GM11168 (cell line): ENCODE measurements at regions not wholly inside any gene's neighbourhood (a gene's known extent, or its start where the extent isn't known, plus 50 kb on each side); places are given as distances from the start of the nearest gene placed in this dataset.
"Not testable (repeated sequence)": the region's sequence is repeated elsewhere in the genome, so short reads cannot be mapped to it uniquely, and the experiment has no call there.

ENCODE experiments used
- in situ Hi-C: fragments of 300-500 bp; cut with MboI; formaldehyde crosslinking; loops from one replicate; pipeline ENCODE4 v1.12.0; 2022; ENCODE audit warnings: low sequenced_read_pairs; ENCODE audit not compliant: unreplicated experiment

DNA sequence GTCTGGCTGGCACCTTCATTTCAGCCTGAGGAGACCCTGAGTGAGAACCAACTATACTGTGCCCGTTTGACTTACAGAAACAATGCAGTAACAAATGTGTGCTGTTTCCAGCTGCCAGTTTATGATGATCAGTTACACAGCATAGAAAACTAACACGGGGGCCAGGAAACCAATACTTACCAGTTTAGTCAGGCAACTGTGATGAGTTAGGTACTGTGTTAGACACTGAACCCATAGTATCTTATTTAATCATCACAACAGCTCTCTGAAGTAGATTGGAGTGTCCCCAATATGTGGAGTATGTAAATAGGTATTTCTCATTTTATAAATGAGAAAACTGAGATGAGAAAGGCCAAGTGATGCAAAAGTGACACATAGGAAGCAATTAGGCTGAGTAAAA lies 620.9 kb upstream of the KLF12 start:
- in situ Hi-C loops: no loop called here

DNA sequence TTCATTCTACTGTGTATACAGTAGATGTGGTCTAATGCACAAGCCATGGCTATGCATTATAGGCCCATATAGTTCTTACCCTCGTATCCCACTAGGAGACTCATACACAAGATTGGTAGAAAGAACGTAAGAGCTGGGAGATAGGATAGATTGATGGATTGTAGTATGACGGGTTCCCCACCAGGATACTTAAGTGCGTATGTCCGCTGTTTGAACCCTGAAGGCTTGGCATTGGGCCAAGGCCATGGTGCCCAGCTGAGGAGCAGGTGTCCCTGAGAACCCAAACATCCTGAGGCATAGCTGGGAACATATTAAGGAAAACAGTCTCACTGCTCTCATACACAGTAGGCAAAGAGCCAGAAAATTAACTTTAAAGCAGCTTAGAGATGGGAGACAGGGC lies 617.5 kb upstream of the KLF12 start:
- in situ Hi-C loops: no loop called here

DNA sequence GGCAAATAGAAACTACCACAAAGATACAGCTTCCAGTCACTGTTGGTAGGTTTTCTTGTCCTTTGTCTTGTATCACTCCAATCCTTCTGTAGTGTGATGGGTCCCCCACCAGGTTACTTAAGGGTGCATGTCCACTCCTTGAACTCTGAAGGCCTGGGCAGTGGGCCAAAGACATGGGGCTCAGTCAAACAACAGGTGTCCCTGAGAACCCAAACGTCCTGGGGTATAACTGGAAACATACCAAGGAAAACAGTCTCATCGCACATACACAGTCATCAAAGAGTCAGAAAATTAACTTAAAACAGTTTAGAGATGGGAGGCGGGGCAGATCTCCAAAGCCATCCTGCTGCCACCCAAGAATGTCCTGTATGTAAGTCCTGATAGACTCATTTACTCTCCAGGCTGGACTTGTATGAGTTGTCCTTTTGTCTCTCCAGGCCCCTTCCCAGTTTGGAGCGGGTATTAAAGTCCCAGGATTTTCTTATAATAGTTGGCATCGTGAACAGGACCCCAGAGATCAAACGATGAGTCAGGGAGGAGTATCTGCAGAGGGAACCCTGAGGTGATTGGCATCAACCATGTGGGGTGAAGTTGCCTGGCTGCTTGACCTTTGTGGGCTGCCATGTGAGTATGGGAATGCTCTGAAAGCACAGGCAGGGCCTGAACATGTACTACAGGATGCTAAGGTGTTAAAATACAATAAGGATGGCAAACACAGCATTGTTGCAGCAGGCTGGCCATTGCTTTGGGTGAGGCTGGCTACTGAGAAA lies 613.2 kb upstream of the KLF12 start:
- in situ Hi-C loops: no loop called here

DNA sequence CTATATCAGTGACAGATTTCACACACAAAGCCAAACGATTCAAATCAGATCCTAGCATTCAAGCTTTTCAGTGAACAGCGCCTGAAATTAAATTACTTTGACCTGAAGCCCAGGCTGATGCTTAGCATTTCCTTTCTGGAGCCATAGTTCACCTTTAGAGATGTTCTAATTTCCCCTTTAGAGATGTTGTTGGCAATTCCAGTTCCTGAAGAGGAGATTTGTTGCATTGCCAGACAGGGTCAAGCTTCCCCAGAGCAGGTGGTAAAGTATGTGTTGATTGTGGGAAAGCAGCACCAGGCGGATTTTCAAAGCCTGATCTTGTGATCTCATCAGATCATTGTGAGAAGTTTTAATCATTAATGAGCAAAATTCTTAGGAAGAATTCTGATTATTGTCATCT lies 609.8 kb upstream of the KLF12 start:
- in situ Hi-C loops: no loop called here

DNA sequence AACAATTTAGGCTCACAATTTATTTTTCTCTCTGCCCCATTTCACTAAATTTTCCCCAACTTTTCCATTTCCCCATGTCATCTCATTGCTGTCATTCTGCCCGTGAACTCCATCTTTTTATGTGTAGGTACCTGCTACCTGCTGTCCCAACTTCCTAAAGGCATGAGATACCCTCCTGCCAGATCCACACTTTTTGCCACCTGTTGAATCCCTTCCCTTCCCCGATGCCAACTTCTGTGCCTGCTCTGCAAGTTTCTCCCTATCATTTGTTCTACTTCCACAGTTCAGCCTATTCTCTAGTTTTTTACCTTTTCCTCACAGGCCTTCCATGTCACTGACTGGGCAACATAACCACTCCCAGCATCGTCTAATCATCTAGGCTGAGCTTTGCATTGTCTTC lies 607.5 kb upstream of the KLF12 start:
- in situ Hi-C loops: no loop called here

DNA sequence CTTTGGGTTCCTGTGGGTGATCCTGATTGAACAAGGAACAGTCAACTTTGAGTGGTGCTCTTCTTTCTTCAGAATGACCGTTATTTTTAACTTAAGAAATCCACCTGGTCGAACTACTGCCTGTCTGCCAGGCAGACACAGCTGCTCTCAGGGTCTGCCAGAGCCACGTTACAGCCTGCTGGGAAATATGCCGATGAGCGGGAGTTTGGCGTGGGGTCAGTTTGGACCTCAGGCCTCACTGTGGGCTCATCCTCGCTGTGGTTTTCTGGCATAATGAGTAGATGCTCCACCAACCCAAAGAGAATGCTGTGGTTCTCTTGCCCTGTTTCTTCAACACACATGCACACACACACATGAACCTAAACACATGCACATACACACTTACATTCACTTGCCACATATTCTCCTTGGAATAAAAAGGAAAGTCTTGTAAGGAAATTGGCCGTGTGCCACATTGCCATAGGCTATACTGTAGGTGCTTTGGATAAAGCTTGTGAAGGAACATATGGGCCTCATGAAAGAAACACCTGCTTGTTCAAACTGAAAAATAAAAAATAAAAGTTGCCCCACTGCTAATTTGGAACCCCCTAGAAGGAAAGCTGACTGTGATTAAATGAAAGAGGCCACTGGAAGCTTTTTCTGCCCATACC lies 598.7 kb upstream of the KLF12 start:
- in situ Hi-C loops: no loop called here

DNA sequence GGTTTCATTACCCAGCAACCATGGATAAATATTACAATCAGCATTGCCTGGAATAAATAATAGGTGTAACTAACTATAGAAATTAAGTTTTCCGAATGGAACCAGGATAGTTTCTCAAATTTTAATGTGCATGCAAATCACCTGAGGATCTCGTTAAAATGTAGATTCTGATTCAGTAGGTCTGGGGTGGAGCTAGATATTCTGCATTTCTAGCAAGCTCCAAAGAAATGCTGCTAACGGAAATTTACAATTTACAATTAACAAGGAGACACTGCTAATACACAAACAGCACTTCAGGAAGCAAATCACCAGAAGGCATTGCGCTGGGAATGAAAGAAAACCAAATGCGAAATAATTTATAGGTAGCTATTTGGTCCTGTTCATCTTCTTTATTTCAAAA lies 597.5 kb upstream of the KLF12 start:
- in situ Hi-C loops: no loop called here

DNA sequence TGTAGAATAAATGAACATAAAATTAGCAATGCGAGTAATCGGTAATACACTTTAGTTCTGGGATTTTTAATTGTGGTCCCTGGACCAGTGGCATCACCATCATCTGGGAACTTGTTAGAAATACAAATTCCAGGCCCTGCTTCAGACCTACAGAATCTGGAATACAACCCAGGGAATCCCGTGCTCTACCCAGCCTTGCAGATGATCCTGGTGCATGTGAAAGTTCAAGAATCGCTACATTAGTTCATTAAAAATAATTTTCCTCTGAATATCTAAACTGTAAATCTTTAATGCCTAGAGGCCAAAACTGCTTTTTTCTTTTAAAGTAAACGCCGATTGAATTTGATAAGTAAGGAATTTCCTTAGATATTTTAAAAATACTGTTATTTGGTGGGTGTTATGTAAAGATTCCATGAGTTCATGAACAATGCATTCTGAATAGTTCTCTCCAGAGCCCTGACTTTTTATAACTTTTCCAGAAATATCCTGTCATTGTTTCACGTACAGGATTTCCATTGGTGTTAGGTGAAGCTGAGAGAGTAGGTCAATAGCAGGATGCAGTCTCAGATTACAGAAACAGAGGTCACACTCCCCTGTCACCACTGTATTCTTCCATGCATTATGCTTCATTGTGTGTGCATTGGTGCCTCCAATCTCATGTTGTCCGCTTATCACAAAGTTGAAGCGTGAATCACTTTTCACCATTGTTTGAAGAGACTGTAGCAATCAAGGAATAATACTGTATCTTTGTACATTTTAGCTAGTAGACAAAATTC lies 596.5 kb upstream of the KLF12 start:
- in situ Hi-C loops: no loop called here

DNA sequence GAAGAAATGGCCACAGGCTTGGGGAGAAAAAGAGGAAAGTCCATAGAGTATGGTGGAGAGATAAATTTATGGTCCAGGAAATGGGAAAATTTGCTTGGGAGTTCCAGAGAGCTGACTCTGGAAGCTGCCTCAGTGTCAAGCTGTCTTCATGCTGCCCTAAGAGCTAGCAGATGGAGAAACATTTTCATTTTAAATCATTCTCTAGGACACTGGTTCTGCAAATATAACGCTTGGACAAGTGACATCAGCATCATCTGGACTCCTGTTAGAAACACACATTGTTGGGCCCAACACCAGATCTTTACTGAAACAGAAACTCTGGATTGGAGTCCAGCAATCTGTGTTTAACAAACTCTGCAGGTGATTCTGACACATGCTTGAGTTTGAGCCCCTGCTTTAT lies 592.0 kb upstream of the KLF12 start:
- in situ Hi-C loops: no loop called here

DNA sequence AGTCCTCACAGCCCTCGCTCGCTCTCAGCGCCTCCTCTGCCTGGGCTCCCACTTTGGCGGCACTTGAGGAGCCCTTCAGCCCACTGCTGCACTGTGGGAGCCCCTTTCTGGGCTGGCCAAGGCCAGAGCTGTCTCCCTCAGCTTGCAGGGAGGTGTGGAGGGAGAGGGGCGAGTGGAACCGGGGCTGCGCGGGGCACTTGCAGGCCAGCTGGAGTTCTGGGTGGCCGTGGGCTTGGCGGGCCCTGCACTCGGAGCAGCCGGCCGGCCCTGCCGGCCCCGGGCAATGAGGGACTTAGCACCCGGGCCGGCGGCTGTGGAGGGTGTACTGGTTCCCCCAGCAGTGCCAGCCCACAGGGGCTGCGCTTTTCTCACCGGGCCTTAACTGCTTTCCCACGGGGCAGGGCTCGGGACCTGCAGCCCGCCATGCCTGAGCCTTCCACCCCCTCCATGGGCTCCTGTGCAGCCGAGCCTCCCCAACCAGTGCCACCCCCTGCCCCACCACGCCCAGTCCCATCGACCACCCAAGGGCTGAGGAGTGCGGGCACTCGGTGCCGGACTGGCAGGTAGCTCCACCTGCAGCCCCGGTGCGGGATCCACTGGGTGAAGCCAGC lies 584.1 kb upstream of the KLF12 start:
- in situ Hi-C loops: not testable (repeated sequence)

DNA sequence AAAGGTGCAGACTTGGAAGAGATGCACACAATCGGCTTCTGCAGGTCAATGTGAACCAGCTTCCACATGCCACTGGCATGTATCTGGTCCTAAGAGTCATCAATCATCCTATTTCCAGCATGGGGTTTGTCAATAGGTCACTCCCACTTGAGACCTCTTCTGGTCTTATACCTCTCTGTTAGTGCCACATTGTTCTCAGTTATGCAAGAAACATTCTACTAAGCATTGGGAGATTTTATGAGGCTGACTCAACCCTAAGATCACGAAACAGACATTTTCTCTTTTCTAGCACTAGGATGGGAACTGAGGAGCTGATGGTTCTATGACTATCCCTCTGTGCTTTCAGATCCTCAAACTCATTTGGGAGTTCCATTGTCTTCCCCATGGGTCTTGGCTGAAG lies 581.5 kb upstream of the KLF12 start:
- in situ Hi-C loops: no loop called here

DNA sequence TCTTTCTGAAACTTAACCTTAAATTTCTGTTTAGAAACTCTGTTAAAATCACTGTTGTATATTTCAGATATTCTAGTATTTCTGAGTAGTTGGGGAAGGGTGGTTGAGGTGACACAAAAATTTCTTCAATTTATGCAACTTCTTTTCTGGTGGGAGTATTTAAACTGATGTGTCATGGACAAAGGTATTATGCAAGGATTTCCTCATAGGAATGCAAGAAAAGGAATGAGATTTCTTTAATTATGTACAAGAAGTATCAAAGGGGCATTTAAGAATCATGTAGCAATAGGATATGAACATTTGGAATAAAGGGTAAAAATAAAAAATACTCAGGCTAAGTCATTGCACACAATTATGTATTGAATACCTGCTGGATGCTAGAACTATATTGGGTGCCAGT lies 575.8 kb upstream of the KLF12 start:
- in situ Hi-C loops: no loop called here

DNA sequence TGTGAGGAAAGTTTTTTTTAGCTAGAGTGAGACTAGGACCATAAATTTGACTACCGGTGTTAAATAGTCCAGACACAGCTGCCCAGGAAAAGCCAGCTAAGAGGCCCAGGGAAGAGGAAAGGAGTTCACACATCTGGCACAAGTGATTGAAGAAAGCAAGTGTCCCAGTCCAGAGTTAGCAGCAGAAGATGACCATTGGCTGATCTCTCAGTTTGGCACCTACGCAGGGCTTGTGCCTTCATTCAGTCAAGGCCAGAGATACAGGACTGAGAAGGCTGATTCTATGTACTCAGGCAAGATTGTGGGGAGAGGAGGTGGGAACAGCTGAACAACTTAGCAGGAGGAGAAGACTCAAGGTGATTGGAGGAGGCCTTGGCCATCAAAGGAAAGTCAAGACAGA lies 575.0 kb upstream of the KLF12 start:
- in situ Hi-C loops: no loop called here

DNA sequence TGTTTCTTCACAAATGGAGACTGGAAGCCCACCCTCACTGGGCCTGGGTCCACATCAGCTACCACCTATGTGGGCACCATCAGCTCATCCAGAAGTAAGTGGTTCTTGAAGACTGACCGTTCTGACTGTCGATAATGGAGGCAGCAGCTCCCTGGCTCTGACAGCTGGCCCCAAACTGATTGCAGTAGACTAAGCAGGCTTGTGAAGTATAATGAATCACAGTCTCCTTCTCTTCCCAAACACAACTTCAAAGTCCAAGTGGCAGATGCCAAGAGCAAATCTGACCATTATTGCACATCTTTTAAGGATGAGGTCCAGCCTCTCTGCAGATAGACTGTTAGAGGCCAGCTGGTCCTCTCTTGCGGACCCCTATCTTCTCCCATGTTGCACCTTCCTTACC lies 574.4 kb upstream of the KLF12 start:
- in situ Hi-C loops: no loop called here

DNA sequence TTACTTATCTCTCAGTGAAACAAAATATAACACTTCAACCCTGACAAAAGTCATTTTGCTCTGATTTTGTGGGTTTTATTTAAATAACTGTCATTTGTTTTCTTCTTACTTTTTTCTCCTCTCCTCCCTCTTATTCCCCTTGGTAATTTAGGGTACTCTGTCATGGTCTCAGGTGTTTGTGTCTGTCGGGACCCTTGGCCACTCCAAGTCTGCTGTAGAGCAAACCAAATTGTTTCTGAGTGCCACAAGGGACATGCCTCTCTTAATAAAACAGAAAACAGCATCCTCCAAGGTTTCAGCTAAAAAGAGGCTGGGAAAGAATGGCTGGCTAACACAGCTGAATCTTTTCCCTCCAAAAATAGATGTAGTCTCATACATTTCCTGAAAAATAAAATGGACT lies 573.1 kb upstream of the KLF12 start:
- in situ Hi-C loops: no loop called here

DNA sequence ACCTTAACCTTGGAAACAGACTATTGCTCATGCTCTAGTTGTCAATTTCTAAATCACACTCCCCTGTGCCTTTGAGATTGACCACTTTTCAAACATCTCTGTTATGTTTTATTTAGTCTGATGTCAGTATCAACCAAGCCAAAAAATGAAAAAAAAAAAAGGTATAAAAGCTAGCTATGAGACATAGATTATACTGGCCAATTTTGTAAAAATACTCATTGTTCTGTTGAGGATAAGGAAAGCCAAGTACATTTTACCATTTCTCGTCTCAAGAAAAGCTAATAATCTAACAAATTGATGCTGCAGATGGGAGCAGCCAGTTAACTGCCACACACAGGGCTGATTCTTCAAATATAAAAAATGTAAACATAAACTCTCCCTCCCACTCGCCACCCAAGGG lies 572.6 kb upstream of the KLF12 start:
- in situ Hi-C loops: no loop called here

DNA sequence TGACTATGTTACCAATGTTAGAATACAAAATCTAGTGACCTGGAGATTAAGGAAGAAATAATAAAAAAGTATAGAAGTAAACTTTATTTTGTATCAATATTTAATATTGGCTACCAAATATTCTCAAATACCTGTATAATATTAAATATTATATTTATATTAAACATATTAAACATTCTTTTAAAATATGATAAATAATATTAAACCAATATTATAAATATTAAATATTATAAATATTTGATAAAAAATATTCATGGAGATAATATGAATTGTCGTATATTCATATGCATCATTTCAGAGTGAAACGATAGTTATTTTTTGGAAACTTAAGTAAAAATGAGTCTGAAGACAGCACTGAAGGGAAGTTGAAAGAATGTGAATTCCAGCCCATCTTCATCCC lies 571.2 kb upstream of the KLF12 start:
- in situ Hi-C loops: no loop called here

DNA sequence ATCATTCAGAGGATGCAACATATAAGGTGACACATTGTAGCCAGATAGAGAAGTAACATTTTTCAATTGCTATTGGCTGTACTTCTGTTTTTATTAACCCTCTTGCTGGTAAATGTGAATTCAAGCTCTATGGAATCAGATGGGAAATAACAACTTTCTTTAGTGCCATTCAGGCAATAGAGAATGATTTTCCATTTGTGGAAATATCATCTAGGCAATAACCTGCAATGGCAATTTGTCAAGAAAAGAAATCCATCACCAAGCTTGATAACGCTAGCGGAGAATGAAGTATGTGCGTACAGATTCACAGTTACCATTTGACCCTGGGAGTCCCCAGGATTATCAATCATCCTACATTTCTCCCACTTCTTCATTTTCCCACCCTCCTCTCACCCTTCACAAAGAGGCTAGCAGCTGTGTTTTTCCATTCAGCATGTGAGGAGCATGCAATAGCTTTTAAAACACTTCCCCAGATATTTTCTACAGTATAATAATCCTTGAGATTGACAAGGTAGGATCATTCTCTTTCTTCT lies 569.7 kb upstream of the KLF12 start:
- in situ Hi-C loops: no loop called here

DNA sequence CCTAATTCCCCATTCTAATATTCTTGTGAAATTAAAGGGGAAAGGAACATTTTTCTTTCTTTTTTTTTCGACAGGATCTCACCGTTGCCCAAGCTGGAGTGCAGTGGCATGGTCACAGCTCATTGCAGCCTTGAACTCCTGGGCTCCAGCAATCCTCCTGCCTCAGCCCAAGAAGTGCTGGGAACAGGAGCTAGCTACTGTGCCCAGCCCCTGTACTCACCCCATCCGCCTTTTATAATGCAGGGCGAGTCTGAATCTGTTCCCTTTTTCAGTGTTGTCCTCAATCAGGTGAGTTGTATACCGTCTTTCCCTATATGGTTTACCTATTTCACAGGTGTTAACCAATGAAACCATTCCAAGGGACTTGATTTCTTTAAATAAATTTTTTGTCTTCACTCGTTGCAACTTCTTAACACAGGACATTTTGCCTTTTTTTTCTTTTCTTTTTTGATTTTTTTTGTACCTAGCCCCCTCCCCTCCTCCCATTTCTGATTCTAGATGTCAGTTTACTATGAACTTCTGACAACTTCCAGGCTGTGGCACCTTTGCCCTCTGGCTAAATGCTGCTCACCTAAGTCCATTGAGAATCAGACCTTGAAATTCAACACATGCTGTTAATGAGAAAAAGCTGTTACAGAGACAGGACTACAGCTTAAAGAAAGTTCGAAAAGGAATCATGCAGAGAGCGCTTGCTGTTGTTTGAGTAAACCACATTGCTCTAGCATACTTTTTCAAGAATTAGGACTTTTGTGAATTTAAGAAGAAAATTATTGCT lies 562.1 kb upstream of the KLF12 start:
- in situ Hi-C loops: no loop called here
